ENCODE measurements at regions not wholly inside any gene's neighbourhood (a gene's known extent, or its start where the extent isn't known, plus 50 kb on each side); places are given as distances from the start of the nearest gene placed in this dataset.

DNA sequence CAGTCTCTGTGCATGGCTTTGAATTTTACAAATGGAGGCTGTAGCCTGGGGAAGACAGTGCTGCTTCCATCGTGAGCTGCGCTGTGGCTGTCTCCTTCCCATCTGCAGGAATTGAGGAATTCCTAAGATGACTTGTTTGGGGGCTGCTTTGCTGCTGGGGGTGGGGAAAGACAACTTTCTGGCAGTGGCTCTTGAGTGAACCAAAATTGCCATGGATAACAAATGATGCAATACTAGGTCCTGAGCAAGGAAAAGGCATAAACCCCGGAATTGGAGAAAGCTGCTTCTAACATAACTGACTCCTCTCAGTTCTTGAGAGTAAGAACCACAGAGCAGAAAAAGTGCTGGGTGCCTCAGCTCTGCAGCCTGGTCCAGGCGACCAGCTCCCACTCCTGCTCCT, 245.0 kb upstream of the RPL38 start:
- Histone ChIP-seq H3K9me3 (peaks cover 0 to 6% (median 0%) of the 10 kb centered on the region in 3 donors), H3K27ac (no peak overlapping the region), H3K36me3 (no peaks in the 10 kb centered on the region), H3K4me3 (no peak overlapping the region), H3K27me3 (peaks cover 0 to 18% of the 10 kb centered on the region in 2 donors), H3K4me1 (no peaks in the 10 kb centered on the region)
- TF ChIP-seq, protein P1, sequence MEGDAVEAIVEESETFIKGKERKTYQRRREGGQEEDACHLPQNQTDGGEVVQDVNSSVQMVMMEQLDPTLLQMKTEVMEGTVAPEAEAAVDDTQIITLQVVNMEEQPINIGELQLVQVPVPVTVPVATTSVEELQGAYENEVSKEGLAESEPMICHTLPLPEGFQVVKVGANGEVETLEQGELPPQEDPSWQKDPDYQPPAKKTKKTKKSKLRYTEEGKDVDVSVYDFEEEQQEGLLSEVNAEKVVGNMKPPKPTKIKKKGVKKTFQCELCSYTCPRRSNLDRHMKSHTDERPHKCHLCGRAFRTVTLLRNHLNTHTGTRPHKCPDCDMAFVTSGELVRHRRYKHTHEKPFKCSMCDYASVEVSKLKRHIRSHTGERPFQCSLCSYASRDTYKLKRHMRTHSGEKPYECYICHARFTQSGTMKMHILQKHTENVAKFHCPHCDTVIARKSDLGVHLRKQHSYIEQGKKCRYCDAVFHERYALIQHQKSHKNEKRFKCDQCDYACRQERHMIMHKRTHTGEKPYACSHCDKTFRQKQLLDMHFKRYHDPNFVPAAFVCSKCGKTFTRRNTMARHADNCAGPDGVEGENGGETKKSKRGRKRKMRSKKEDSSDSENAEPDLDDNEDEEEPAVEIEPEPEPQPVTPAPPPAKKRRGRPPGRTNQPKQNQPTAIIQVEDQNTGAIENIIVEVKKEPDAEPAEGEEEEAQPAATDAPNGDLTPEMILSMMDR (IDR thresholded peaks at IDR 0.05): no peak
- intact Hi-C loops (cut with DNase I; ENCODE audit: low total_unique reads): no loop called here
- no peak for DNase-seq

GRCh38 chr17:73960469-73960868, 243.0 kb upstream of the RPL38 start:
- H3K36me3 ChIP-seq: no peaks in the 10 kb centered on the region
- H3K9me3 ChIP-seq: peaks cover 0 to 6% (median 0%) of the 10 kb centered on the region in 3 donors
- H3K4me1 ChIP-seq: no peaks in the 10 kb centered on the region
- intact Hi-C loops (cut with DNase I; ENCODE audit: low total_unique reads): no loop called here
- no peak overlapping the region for H3K27ac ChIP-seq
- TF ChIP-seq, protein P1 (IDR thresholded peaks at IDR 0.05): no peak
- no peak overlapping the region for H3K4me3 ChIP-seq
- peak in 1 of 2 donors; percentile 17 for DNase-seq
- peaks cover 0 to 6% of the 10 kb centered on the region in 2 donors for H3K27me3 ChIP-seq

- H3K27me3 ChIP-seq: no peaks in the 10 kb centered on the region
- TF ChIP-seq, protein P1 (IDR thresholded peaks at IDR 0.05): no peak
- intact Hi-C loops (cut with DNase I; ENCODE audit: low total_unique reads): no loop called here
Observed at GRCh38 chr17:73962308-73962707, 241.2 kb upstream of the RPL38 start.

DNA sequence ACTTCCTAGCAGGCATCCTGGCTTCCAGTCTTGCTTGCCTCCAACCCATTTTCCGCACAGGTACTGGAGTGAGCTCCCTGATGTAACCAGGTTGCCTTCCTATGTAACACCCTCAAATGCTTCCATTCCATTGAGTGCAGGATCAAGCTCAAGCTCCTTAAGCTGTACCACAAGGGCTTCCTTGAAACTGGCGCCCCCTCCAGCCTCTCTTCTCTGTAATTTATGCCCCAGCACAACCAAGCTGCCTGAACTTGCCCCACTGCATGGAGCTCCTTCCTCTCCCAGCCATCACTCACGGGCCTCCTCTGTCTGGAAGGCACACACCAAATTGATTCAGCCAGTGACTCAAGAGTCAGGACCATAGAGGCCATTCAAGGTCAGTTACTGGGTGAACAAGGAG, 234.8 kb upstream of the RPL38 start:
- H3K9me3 ChIP-seq: no peaks in the 10 kb centered on the region
- H3K36me3 ChIP-seq: no peaks in the 10 kb centered on the region
- no peak overlapping the region for H3K27ac ChIP-seq
- intact Hi-C loops (cut with DNase I; ENCODE audit: low total_unique reads): no loop called here
- TF ChIP-seq, protein P1 (IDR thresholded peaks at IDR 0.05): no peak
- H3K27me3 ChIP-seq: peaks cover 0 to 20% of the 10 kb centered on the region in 2 donors
- H3K4me1 ChIP-seq: no peaks in the 10 kb centered on the region
- H3K4me3 ChIP-seq: no peak overlapping the region
- peak in 1 of 2 donors; percentile 19 for DNase-seq

More at GRCh38 chr17:73962308-73962707, 241.2 kb upstream of the RPL38 start:
- H3K4me3 ChIP-seq: no peak overlapping the region
- peaks cover 0 to 6% (median 0%) of the 10 kb centered on the region in 3 donors for H3K9me3 ChIP-seq
- H3K4me1 ChIP-seq: no peaks in the 10 kb centered on the region
- H3K27ac ChIP-seq: no peak overlapping the region
- H3K36me3 ChIP-seq: no peaks in the 10 kb centered on the region
- no peak for DNase-seq

GRCh38 chr17:73969956-73970355, 233.5 kb upstream of the RPL38 start:
- peak; percentile 58 to 64 for DNase-seq
- Histone ChIP-seq H3K4me1 (no peaks in the 10 kb centered on the region), H3K9me3 (no peaks in the 10 kb centered on the region), H3K27ac (no peak overlapping the region), H3K36me3 (no peaks in the 10 kb centered on the region), H3K4me3 (no peak overlapping the region), H3K27me3 (peaks cover 0 to 20% of the 10 kb centered on the region in 2 donors)
- intact Hi-C loops (cut with DNase I; ENCODE audit: low total_unique reads): no loop called here
- TF ChIP-seq, protein P1 (IDR thresholded peaks at IDR 0.05): no peak

- DNase-seq: peak in 1 of 2 donors; percentile 23
- intact Hi-C loops (cut with DNase I; ENCODE audit: low total_unique reads): no loop called here
- no peaks in the 10 kb centered on the region for H3K9me3 ChIP-seq
- H3K27ac ChIP-seq: no peak overlapping the region
- H3K36me3 ChIP-seq: no peaks in the 10 kb centered on the region
- peaks cover 0 to 20% of the 10 kb centered on the region in 2 donors for H3K27me3 ChIP-seq
- TF ChIP-seq, protein P1 (IDR thresholded peaks at IDR 0.05): no peak
- no peak overlapping the region for H3K4me3 ChIP-seq
- no peaks in the 10 kb centered on the region for H3K4me1 ChIP-seq
Observed at GRCh38 chr17:73971127-73971526, 232.4 kb upstream of the RPL38 start.

Data from tibial artery (tissue), 4 donors.